HG02840 (cell line): ENCODE measurements at regions not wholly inside any gene's neighbourhood (a gene's known extent, or its start where the extent isn't known, plus 50 kb on each side); places are given as distances from the start of the nearest gene placed in this dataset.

Experiments used
- ATAC-seq: cut with Tn5 transposase; IDR thresholded peaks from one replicate; pipeline ENCODE4 v1.9.1; 2021; ENCODE audit warnings: mild to moderate bottlenecking, moderate library complexity, moderate number of reproducible peaks; ENCODE audit not compliant: unreplicated experiment, low FRiP score

DNA sequence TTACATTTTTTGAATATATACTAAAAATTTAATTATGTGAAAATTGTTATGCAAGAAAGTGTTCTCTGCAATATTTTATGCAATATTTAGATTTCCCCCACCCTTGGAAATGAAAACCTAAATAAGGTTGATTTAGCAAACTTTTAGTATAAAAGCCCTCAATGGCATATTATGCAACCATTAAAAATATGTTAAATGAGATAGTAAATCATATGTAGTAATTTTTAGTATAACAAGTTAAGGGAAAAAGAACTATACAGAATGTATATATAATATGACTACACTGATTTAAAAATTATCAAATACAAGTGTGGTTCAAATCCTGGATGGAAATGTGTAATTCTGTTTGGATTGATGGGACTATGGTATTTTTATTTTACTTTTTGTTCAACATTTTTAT lies 116.9 kb upstream of the MEF2C start:
- ATAC-seq: no peak

DNA sequence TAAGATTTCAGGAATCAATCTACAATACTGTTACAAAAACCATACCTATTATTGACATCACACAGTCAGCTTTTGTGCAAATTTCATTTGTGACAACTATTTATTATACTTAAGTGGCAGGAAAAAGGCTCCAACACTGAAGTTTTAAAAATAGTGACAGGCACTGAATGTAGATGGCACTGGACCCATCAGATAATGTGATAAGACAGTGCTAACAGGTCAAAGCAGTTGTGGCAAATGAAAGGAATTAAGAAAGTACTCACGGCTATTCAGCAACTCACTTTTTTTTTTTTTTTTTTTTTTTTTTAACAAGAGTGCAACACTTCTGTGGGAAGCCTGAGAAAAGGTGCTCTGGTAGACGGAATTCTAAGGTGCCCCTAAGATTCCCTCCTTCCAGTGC lies 115.0 kb upstream of the MEF2C start:
- ATAC-seq: no peak

DNA sequence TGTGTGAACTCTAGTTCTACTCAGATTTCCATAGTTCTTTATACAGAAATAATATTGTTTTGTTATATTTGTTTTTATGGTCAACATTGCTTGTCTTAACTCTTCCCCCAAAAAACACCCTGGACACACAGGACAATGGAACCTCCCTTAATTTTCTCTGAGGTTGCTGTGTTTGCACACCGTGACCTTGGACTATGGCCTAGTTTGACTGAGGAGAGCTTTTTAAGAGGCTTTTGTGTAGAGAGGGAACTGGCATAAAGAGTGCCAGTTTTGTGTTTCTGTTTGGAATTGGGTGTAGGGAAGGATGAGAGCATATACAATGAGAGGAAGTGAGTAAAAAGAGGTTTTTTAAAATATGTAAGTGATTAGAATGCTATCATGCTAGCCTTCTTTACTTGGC lies 101.1 kb upstream of the MEF2C start:
- ATAC-seq: no peak

DNA sequence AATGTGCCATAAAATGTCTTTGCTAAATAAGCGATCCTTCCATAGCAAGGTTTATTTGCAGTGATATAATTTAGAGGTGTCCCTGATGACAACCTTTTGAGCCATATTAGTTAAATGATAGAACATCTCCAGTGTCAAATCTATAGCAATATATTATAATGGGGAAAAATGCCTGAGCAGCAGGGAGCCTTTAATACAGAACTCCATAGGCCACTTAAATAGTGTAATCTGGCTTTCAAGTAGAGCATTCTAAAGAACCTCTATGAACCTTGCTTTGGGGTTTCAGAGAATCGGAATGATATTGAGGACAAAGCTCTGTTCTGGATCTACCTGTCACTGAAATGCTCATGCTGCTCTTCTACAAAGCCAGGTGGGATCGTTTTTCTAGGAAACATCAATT lies 96.7 kb upstream of the MEF2C start:
- no peak for ATAC-seq

GRCh38 chr5:88979244-88979643 lies 96.3 kb upstream of the MEF2C start:
- ATAC-seq: peak; percentile 71

GRCh38 chr5:88976914-88977313 lies 93.9 kb upstream of the MEF2C start:
- no peak for ATAC-seq

GRCh38 chr5:88967633-88968585 lies 84.9 kb upstream of the MEF2C start:
- peak; percentile 66 for ATAC-seq

DNA sequence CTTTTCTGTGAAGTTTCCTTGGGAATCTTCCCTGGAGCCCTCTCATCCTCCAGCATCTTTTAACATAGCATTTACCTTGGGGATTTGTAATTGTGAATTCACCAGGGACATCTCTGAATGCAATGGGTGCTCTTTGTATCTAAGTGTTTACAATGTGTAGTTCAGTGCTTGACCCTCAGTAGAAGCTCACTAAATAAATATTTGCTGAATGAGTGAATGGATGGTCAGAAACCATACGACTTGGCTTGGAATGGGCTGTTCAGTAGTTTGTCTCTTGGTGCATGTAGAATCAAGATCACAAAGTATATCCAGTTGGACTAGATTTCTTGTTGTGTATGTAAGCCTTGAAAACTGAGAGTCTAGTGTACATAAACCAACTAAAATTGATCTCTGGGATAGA lies 81.8 kb upstream of the MEF2C start:
- ATAC-seq: no peak

GRCh38 chr5:88957013-88957412 lies 74.0 kb upstream of the MEF2C start:
- no peak for ATAC-seq

DNA sequence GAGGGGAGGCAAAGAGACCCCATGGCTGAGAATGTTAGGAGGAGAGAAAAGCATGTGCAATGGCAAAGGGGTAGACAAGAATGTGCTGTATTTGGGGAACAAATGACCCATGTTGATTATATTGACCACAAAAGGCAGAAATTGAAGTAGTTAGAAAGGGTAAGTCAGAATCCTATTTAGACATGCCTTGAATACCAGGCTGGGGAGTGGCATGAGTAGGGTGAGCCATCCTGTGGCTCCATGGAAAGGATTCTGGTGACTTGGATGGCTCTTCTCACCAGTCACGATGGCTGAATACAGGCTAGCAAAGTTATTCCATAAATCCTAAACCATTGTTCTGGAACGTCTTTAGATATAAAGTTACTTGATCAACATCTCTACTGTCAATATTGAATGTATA lies 73.4 kb upstream of the MEF2C start:
- ATAC-seq: no peak

DNA sequence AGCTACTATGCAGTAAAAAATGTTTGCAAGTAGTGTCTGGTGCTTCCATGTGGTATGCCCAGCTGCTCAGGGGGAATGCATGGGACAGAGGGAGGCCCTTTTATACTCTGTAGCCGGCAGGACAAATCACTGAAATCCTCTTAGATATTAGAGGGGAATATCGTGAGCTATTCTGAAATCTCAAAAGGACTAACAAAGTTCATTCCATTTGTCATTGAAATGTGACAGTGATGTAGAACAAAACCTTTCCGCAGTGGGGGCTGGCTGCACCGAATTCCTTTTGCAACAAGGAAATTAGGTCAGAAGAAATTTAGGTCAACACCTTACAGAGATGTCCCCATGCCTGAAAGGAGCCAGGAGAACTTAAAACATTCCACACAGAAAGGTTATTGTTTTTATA lies 72.4 kb upstream of the MEF2C start:
- ATAC-seq: no peak

GRCh38 chr5:88954511-88954910 lies 71.5 kb upstream of the MEF2C start:
- no peak for ATAC-seq

- no peak for ATAC-seq
These were observed 70.1 kb upstream of the MEF2C start for GRCh38 chr5:88952996-88953643.

DNA sequence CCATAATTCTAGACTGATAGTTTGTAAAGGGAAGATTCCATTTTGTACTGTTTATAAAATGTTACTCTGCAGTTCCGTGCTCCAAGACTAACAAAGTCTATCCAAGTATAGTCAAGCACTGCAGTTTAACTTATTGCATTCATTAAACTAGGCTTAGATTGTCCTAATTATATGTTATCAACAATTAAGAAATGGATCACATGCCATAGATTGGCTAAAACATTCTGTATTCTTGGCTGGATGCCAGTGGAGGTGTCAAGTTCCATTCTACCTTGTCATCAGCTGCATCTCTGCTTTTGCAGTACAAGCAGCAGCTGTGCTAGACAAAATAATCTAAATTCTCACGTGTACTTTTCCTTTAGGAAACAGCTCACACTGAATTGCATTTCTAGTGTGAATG lies 69.4 kb upstream of the MEF2C start:
- ATAC-seq: no peak

- no peak for ATAC-seq
These were observed 68.5 kb upstream of the MEF2C start for GRCh38 chr5:88951457-88951856.

- no peak for ATAC-seq
These were observed 66.0 kb upstream of the MEF2C start for GRCh38 chr5:88948746-88949600.

- ATAC-seq: no peak
These were observed 62.0 kb upstream of the MEF2C start for GRCh38 chr5:88944751-88945531.

- ATAC-seq: no peak
These were observed 58.6 kb upstream of the MEF2C start for GRCh38 chr5:88941581-88941980.

DNA sequence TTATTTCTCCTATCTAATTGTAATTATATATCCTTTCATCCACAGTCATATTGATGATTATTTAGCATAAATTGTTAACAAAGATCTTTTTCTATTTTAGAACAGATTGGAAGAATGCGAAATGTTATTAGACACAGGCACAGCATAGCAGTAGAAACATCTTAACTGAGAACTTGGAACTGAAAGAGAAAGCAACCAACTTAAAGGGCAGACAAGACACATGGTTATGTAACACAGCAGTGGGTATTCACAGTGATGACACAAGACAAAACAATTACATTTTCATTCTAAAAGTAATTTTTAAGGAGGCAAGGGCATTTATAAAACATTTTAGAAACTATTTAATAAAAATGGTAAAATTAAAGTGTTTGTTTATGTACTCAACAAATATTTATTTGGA lies 57.7 kb upstream of the MEF2C start:
- ATAC-seq: peak; percentile 71

GRCh38 chr5:88939300-88939699 lies 56.3 kb upstream of the MEF2C start:
- ATAC-seq: no peak
